Stimulated activated CD4-positive, alpha-beta T cell treated with anti-CD3 and anti-CD28 coated beads, Interleukin-1b, Interleukin-23, amount 100 ng/mL, for 24 hours (primary cell): ENCODE measurements at regions not wholly inside any gene's neighbourhood (a gene's known extent, or its start where the extent isn't known, plus 50 kb on each side); places are given as distances from the start of the nearest gene placed in this dataset.

ENCODE experiments used
- DNase-seq, 4 experiments: peaks; one replicate each; pipeline ENCODE4 v3.0.0-alpha.2; 2020; ENCODE audit warnings: low read depth in 4 of 4, low spot score in 1 of 4

- no peak for DNase-seq
Measured at GRCh38 chr10:4066581-4067390, 281.8 kb upstream of the KLF6 start.

GRCh38 chr10:4064489-4064888 is 279.5 kb upstream of the KLF6 start:
- no peak for DNase-seq

GRCh38 chr10:4063717-4064116 is 278.7 kb upstream of the KLF6 start:
- no peak for DNase-seq

GRCh38 chr10:4062751-4063150 is 277.7 kb upstream of the KLF6 start:
- no peak for DNase-seq

GRCh38 chr10:4062072-4062471 is 277.1 kb upstream of the KLF6 start:
- no peak for DNase-seq

GRCh38 chr10:4061441-4061951 is 276.5 kb upstream of the KLF6 start:
- no peak for DNase-seq

GRCh38 chr10:4059471-4060138 is 274.6 kb upstream of the KLF6 start:
- no peak for DNase-seq

- DNase-seq: no peak
Measured at GRCh38 chr10:4058514-4059029, 273.6 kb upstream of the KLF6 start.

GRCh38 chr10:4057725-4058513 is 272.9 kb upstream of the KLF6 start:
- no peak for DNase-seq

- DNase-seq: no peak
Measured at GRCh38 chr10:4057021-4057420, 272.0 kb upstream of the KLF6 start.

- no peak for DNase-seq
Measured at GRCh38 chr10:4054656-4055435, 269.8 kb upstream of the KLF6 start.

GRCh38 chr10:4053940-4054339 is 268.9 kb upstream of the KLF6 start:
- no peak for DNase-seq

GRCh38 chr10:4051641-4052151 is 266.7 kb upstream of the KLF6 start:
- DNase-seq: no peak

- DNase-seq: no peak
Measured at GRCh38 chr10:4051011-4051640, 266.1 kb upstream of the KLF6 start.

GRCh38 chr10:4050061-4050460 is 265.1 kb upstream of the KLF6 start:
- no peak for DNase-seq

- DNase-seq: no peak
Measured at GRCh38 chr10:4049348-4049747, 264.3 kb upstream of the KLF6 start.

GRCh38 chr10:4048236-4048864 is 263.3 kb upstream of the KLF6 start:
- no peak for DNase-seq

GRCh38 chr10:4046712-4047354 is 261.8 kb upstream of the KLF6 start:
- DNase-seq: no peak

GRCh38 chr10:4046030-4046429 is 261.0 kb upstream of the KLF6 start:
- no peak for DNase-seq
